Left lung (tissue), 4 donors: ENCODE measurements at regions not wholly inside any gene's neighbourhood (a gene's known extent, or its start where the extent isn't known, plus 50 kb on each side); places are given as distances from the start of the nearest gene placed in this dataset.

Experiments
- ATAC-seq: fragments of 200-7000 bp; cut with Tn5 transposase; one replicate; pipeline ENCODE4 v1.9.1; 2020; ENCODE audit warnings: moderate library complexity
- DNase-seq, 4 donors: peaks; one replicate each; pipeline ENCODE4 v3.0.0-alpha.2; 2013 to 2020
- H3K27ac ChIP-seq, 2 donors: fragments of 200-600 bp; sonication (generic) in 1 of 2; one replicate each; pipeline versions ENCODE4 v1.5.0 to v1.8.0; 2020 to 2021
- H3K27me3 ChIP-seq, 2 donors: fragments of 200-600 bp; sonication (generic) in 1 of 2; one replicate each; pipeline versions ENCODE4 v1.5.0 to v1.8.0; 2020 to 2021
- H3K36me3 ChIP-seq, 2 donors: fragments of 200-600 bp; sonication (generic) in 1 of 2; one replicate each; pipeline versions ENCODE4 v1.5.0 to v1.8.0; 2020 to 2021
- H3K4me1 ChIP-seq, 2 donors: fragments of 200-600 bp; one replicate each; pipeline ENCODE4 v1.8.0; 2021
- H3K4me3 ChIP-seq, 2 donors: fragments of 200-600 bp; sonication (generic) in 1 of 2; one replicate each; pipeline versions ENCODE4 v1.5.0 to v1.8.0; 2020 to 2021; ENCODE audit warnings: mild to moderate bottlenecking in 1 of 2
- H3K9me3 ChIP-seq, 2 donors: fragments of 200-600 bp; sonication (generic) in 1 of 2; one replicate each; pipeline versions ENCODE4 v1.5.0 to v1.8.0; 2020 to 2021
- CTCF ChIP-seq, 2 donors: fragments of 200-600 bp; sonication (generic) in 1 of 2; IDR thresholded peaks; one replicate each; pipeline versions ENCODE4 v1.5.0 to v1.8.0; 2021; ENCODE audit warnings: antibody characterized with exemption in 2 of 2
- intact Hi-C, 2 donors: fragments of 100-400 bp; cut with DNase I; formaldehyde crosslinking; loops; one replicate each; pipeline versions ENCODE4 v1.11.2 to v1.14.2; 2022
- donor health status: DM: no; HTN: yes; CAD: no.
- donor health status: DM: no; HTN: no; CAD: no.

- DNase-seq (no peak), ATAC-seq (no peak)
- no peak overlapping the region for H3K27ac ChIP-seq
- no peak overlapping the region for H3K4me3 ChIP-seq
- no peaks in the 10 kb centered on the region for H3K4me1 ChIP-seq
- no peak for TF ChIP-seq CTCF (IDR thresholded peaks at IDR 0.05)
- no peaks in the 10 kb centered on the region for H3K36me3 ChIP-seq
- intact Hi-C loops: no loop called here
- no peaks in the 10 kb centered on the region for H3K27me3 ChIP-seq
- H3K9me3 ChIP-seq: no peaks in the 10 kb centered on the region
Observed at GRCh38 chr9:107103621-107104020, 179.5 kb upstream of the RAD23B start.

- intact Hi-C loops: no loop called here
- ATAC-seq (no peak), DNase-seq (no peak)
- Histone ChIP-seq H3K36me3 (no peaks in the 10 kb centered on the region), H3K4me3 (no peak overlapping the region), H3K27me3 (no peaks in the 10 kb centered on the region), H3K27ac (no peak overlapping the region), H3K9me3 (no peaks in the 10 kb centered on the region), H3K4me1 (no peaks in the 10 kb centered on the region)
- TF ChIP-seq CTCF (IDR thresholded peaks at IDR 0.05): no peak
Observed at GRCh38 chr9:107105784-107106183, 177.3 kb upstream of the RAD23B start.

- H3K4me3 ChIP-seq: no peak overlapping the region
- no peaks in the 10 kb centered on the region for H3K9me3 ChIP-seq
- TF ChIP-seq CTCF (IDR thresholded peaks at IDR 0.05): no peak
- ATAC-seq: no peak
- no peaks in the 10 kb centered on the region for H3K4me1 ChIP-seq
- DNase-seq: no peak
- H3K27ac ChIP-seq: no peak overlapping the region
- intact Hi-C loops: no loop called here
- H3K36me3 ChIP-seq: no peaks in the 10 kb centered on the region
- no peaks in the 10 kb centered on the region for H3K27me3 ChIP-seq
Observed at GRCh38 chr9:107106416-107106815, 176.7 kb upstream of the RAD23B start.

GRCh38 chr9:107108342-107109130, 174.5 kb upstream of the RAD23B start:
- intact Hi-C loops: no loop called here
- Histone ChIP-seq H3K36me3 (no peaks in the 10 kb centered on the region), H3K27me3 (no peaks in the 10 kb centered on the region), H3K4me1 (no peaks in the 10 kb centered on the region), H3K9me3 (no peaks in the 10 kb centered on the region), H3K27ac (no peak overlapping the region), H3K4me3 (no peak overlapping the region)
- TF ChIP-seq CTCF (IDR thresholded peaks at IDR 0.05): no peak
- ATAC-seq (no peak), DNase-seq (no peak)

GRCh38 chr9:107109324-107109723, 173.8 kb upstream of the RAD23B start:
- no peak for ATAC-seq
- DNase-seq: no peak
- H3K4me1 ChIP-seq: no peaks in the 10 kb centered on the region
- H3K27me3 ChIP-seq: no peaks in the 10 kb centered on the region
- intact Hi-C loops: no loop called here
- no peak overlapping the region for H3K4me3 ChIP-seq
- no peaks in the 10 kb centered on the region for H3K9me3 ChIP-seq
- TF ChIP-seq CTCF (IDR thresholded peaks at IDR 0.05): no peak
- no peaks in the 10 kb centered on the region for H3K36me3 ChIP-seq
- no peak overlapping the region for H3K27ac ChIP-seq
